HL-60 (cell line): ENCODE measurements at regions not wholly inside any gene's neighbourhood (a gene's known extent, or its start where the extent isn't known, plus 50 kb on each side); places are given as distances from the start of the nearest gene placed in this dataset.

Experiments
- DNase-seq, 2 experiments: peaks; one replicate each; pipeline ENCODE4 v3.0.0-alpha.2; 2010 to 2020; ENCODE audit warnings: low read depth in 1 of 2, low spot score in 1 of 2
- H3K27ac ChIP-seq: fragments of 250-450 bp; sonication (Bioruptor Pico); replicated peaks from 2 replicates; pipeline ENCODE4 v1.5.1; 2020; ENCODE audit warnings: mild to moderate bottlenecking, moderate library complexity
- H3K27me3 ChIP-seq: fragments of 250-450 bp; sonication (Bioruptor Pico); 2 replicates; pipeline ENCODE4 v1.5.1; 2021; ENCODE audit warnings: mild to moderate bottlenecking, moderate library complexity; ENCODE audit not compliant: insufficient read depth, poor library complexity, severe bottlenecking
- H3K4me3 ChIP-seq: replicated peaks from 2 replicates; pipeline ENCODE4 v1.5.1; 2011; ENCODE audit warnings: mild to moderate bottlenecking, control low read depth, low read length; ENCODE audit not compliant: insufficient read depth
- GABPA ChIP-seq: IDR thresholded peaks from 2 replicates; pipeline ENCODE4 v1.6.1; 2012; ENCODE audit warnings: low read depth
- POLR2AphosphoS5 ChIP-seq: IDR thresholded peaks from 2 replicates; pipeline ENCODE4 v1.6.1; 2012; ENCODE audit warnings: low read depth
- SPI1 ChIP-seq: IDR thresholded peaks from 2 replicates; pipeline ENCODE4 v1.6.1; 2012; ENCODE audit warnings: low read depth, mild to moderate bottlenecking, borderline replicate concordance
- TF ChIP-seq, protein P1 (sequence below): IDR thresholded peaks from one replicate; pipeline ENCODE4 v1.5.1; 2011; ENCODE audit warnings: low read length, control low read depth, inconsistent platforms; ENCODE audit not compliant: insufficient read depth
- TF ChIP-seq, protein P2 (sequence below): IDR thresholded peaks from 2 replicates; pipeline ENCODE4 v1.6.1; 2012; ENCODE audit warnings: low read depth; ENCODE audit not compliant: insufficient replicate concordance

DNA sequence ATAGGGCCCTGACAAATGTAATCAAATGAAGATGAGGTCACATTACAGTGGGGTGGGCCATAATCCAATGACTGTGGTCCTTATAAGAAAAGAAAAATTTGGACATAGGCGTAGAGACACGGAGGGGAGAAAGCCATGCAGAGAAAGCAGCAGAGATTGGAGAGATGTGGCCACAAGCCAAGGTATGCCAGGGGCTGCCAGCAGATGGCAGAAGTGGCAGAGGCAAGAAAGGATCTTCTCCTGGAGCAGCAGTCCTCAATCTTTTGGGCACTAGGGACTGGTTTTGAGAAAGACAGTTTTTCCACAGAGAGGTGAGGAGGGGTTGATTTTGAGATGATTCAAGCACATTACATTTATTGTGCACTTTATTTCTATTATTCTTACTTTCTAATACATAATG, 355.1 kb downstream of the NPHP4 start:
- peak in 1 of 2 experiments; percentile 24 for DNase-seq
- Histone ChIP-seq H3K4me3 (no peak overlapping the region), H3K27me3 (no peaks in the 10 kb centered on the region), H3K27ac (no peak overlapping the region)
- no peak for TF ChIP-seq GABPA
- TF ChIP-seq, protein P1, sequence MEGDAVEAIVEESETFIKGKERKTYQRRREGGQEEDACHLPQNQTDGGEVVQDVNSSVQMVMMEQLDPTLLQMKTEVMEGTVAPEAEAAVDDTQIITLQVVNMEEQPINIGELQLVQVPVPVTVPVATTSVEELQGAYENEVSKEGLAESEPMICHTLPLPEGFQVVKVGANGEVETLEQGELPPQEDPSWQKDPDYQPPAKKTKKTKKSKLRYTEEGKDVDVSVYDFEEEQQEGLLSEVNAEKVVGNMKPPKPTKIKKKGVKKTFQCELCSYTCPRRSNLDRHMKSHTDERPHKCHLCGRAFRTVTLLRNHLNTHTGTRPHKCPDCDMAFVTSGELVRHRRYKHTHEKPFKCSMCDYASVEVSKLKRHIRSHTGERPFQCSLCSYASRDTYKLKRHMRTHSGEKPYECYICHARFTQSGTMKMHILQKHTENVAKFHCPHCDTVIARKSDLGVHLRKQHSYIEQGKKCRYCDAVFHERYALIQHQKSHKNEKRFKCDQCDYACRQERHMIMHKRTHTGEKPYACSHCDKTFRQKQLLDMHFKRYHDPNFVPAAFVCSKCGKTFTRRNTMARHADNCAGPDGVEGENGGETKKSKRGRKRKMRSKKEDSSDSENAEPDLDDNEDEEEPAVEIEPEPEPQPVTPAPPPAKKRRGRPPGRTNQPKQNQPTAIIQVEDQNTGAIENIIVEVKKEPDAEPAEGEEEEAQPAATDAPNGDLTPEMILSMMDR, result peak; percentile 53

- DNase-seq, result no peak
- H3K27me3 ChIP-seq, result peaks cover 2% of the 10 kb centered on the region
- no peak overlapping the region for H3K4me3 ChIP-seq
- no peak overlapping the region for H3K27ac ChIP-seq
- TF ChIP-seq, protein P1, result no peak
- TF ChIP-seq, protein P2, sequence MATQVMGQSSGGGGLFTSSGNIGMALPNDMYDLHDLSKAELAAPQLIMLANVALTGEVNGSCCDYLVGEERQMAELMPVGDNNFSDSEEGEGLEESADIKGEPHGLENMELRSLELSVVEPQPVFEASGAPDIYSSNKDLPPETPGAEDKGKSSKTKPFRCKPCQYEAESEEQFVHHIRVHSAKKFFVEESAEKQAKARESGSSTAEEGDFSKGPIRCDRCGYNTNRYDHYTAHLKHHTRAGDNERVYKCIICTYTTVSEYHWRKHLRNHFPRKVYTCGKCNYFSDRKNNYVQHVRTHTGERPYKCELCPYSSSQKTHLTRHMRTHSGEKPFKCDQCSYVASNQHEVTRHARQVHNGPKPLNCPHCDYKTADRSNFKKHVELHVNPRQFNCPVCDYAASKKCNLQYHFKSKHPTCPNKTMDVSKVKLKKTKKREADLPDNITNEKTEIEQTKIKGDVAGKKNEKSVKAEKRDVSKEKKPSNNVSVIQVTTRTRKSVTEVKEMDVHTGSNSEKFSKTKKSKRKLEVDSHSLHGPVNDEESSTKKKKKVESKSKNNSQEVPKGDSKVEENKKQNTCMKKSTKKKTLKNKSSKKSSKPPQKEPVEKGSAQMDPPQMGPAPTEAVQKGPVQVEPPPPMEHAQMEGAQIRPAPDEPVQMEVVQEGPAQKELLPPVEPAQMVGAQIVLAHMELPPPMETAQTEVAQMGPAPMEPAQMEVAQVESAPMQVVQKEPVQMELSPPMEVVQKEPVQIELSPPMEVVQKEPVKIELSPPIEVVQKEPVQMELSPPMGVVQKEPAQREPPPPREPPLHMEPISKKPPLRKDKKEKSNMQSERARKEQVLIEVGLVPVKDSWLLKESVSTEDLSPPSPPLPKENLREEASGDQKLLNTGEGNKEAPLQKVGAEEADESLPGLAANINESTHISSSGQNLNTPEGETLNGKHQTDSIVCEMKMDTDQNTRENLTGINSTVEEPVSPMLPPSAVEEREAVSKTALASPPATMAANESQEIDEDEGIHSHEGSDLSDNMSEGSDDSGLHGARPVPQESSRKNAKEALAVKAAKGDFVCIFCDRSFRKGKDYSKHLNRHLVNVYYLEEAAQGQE, result no peak
- no peak for TF ChIP-seq POLR2AphosphoS5
- TF ChIP-seq GABPA, result no peak
- no peak for TF ChIP-seq SPI1
Measured at GRCh38 chr1:5634893-5635292, 357.3 kb downstream of the NPHP4 start.

DNA sequence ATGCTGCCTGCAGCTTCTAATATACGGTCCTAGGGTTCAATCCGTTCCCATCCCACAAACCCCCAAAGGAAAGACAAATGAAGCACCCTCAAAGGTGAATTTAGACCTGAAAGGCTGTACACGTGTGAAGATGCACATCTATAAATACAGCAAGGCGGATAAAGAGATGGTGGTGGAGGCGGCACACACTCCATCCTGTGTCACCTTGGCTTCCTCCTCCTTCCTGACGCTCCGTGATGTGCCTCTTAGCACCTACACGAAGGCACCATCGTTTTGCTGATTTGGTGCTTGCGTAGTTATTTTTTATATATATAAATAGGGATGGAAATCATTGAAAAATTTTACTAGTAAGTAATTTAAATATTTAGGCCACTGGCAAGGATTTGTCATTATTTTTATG, 359.4 kb downstream of the NPHP4 start:
- H3K27me3 ChIP-seq, result peaks cover 2% of the 10 kb centered on the region
- no peak overlapping the region for H3K4me3 ChIP-seq
- H3K27ac ChIP-seq, result no peak overlapping the region
- TF ChIP-seq, protein P2, result no peak
- TF ChIP-seq SPI1, result no peak
- TF ChIP-seq, protein P1, result no peak
- no peak for DNase-seq

DNA sequence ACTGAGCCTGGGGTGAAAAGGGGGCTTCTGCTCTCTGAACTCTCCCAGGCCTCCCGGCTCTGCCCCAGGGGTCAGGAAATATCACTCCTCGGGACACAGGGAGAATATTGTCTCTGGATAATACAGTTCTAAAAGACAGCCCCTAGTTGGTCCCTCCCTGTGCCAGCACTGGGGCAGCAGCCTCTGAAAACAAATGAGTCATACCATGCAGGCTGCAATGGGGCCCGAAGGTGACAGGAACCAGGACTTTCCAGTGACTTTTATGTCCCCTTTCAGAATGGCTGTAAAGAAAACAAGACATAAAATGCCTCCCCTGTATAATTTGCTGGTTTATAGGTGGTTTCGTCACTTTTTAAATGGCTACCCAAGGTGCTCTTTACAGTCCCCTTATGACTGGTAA, 360.0 kb downstream of the NPHP4 start:
- Histone ChIP-seq H3K27ac (no peak overlapping the region), H3K27me3 (peaks cover 2% of the 10 kb centered on the region), H3K4me3 (no peak overlapping the region)
- DNase-seq, result no peak
- TF ChIP-seq, protein P1, result no peak
- TF ChIP-seq, protein P2, result no peak
- TF ChIP-seq POLR2AphosphoS5 (no peak), GABPA (no peak), SPI1 (no peak)
